ENCODE measurements at regions not wholly inside any gene's neighbourhood (a gene's known extent, or its start where the extent isn't known, plus 50 kb on each side); places are given as distances from the start of the nearest gene placed in this dataset.

DNA sequence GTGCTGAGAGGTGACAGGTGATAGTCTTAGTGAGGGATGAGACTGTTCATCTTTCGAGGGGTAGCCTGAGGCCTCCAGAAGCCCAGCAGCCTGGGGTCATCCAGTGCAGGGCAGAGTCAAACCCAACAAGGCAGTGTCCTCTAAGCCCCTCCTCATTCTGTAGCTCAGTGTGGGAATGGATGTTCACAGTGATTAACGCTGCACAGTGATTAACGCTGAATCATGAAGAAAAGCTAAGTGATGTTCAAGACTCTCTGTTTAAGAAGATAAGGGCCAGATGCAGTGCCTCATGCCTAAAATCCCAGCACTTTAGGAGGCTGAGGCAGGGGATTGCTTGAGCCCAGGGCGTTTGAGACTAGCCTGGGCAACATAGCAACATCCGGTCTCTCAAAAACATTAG lies 56.3 kb upstream of the LAPTM4A start:
- Histone ChIP-seq H3K36me3 (ENCODE audit: control insufficient read depth, insufficient read depth, low read length) (no peaks in the 10 kb centered on the region), H3K27ac (ENCODE audit: low read length) (no peak overlapping the region), H3K9me3 (ENCODE audit: control insufficient read depth, insufficient read depth, low read depth, low read length) (no peaks in the 10 kb centered on the region), H3K4me1 (ENCODE audit: control insufficient read depth, insufficient read depth, low read length) (no peaks in the 10 kb centered on the region), H3K4me3 (ENCODE audit: low read depth in 2 of 2, low read length in 2 of 2) (no peak overlapping the region), H3K27me3 (ENCODE audit: control insufficient read depth, insufficient read depth, low read length) (no peaks in the 10 kb centered on the region)
- ChIA-PET POLR2A (interaction anchor here (0.7 kb wide), 1 partner anchor 23 kb away, joined by 8 read pairs; no protein-coding TSS in a partner anchor), CTCF (interaction anchor here (0.6 to 0.7 kb wide), 2 partner anchors 104 to 152 kb away, joined by 6 to 7 read pairs; no protein-coding TSS in a partner anchor)
- DNase-seq (ENCODE audit: low read depth, low spot score) (no peak), ATAC-seq (no peak)
- intact Hi-C loops (cut with micrococcal nuclease; ENCODE audit: unreplicated experiment): no loop called here
- no TSS peak for BruUV-seq (replicated peaks)
- in situ Hi-C loops (cut with HindIII; ENCODE audit: low pct_unique_long_range_greater_than_20kb, low sequenced_read_pairs): no loop called here
- no peak for TF ChIP-seq TCF7L2 (IDR thresholded peaks at IDR 0.05; ENCODE audit: low read depth, low read length)
- TF ChIP-seq, protein P1, sequence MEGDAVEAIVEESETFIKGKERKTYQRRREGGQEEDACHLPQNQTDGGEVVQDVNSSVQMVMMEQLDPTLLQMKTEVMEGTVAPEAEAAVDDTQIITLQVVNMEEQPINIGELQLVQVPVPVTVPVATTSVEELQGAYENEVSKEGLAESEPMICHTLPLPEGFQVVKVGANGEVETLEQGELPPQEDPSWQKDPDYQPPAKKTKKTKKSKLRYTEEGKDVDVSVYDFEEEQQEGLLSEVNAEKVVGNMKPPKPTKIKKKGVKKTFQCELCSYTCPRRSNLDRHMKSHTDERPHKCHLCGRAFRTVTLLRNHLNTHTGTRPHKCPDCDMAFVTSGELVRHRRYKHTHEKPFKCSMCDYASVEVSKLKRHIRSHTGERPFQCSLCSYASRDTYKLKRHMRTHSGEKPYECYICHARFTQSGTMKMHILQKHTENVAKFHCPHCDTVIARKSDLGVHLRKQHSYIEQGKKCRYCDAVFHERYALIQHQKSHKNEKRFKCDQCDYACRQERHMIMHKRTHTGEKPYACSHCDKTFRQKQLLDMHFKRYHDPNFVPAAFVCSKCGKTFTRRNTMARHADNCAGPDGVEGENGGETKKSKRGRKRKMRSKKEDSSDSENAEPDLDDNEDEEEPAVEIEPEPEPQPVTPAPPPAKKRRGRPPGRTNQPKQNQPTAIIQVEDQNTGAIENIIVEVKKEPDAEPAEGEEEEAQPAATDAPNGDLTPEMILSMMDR (IDR thresholded peaks at IDR 0.05): no peak
- no peak for TF ChIP-seq POLR2AphosphoS5 (IDR thresholded peaks at IDR 0.05; ENCODE audit: low read depth, low read length)
- TF ChIP-seq, protein P2, sequence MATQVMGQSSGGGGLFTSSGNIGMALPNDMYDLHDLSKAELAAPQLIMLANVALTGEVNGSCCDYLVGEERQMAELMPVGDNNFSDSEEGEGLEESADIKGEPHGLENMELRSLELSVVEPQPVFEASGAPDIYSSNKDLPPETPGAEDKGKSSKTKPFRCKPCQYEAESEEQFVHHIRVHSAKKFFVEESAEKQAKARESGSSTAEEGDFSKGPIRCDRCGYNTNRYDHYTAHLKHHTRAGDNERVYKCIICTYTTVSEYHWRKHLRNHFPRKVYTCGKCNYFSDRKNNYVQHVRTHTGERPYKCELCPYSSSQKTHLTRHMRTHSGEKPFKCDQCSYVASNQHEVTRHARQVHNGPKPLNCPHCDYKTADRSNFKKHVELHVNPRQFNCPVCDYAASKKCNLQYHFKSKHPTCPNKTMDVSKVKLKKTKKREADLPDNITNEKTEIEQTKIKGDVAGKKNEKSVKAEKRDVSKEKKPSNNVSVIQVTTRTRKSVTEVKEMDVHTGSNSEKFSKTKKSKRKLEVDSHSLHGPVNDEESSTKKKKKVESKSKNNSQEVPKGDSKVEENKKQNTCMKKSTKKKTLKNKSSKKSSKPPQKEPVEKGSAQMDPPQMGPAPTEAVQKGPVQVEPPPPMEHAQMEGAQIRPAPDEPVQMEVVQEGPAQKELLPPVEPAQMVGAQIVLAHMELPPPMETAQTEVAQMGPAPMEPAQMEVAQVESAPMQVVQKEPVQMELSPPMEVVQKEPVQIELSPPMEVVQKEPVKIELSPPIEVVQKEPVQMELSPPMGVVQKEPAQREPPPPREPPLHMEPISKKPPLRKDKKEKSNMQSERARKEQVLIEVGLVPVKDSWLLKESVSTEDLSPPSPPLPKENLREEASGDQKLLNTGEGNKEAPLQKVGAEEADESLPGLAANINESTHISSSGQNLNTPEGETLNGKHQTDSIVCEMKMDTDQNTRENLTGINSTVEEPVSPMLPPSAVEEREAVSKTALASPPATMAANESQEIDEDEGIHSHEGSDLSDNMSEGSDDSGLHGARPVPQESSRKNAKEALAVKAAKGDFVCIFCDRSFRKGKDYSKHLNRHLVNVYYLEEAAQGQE (IDR thresholded peaks at IDR 0.05; ENCODE audit: insufficient read depth in 1 of 2, low read depth in 2 of 2, low read length in 1 of 2): no peak
- TF ChIP-seq SIN3A (IDR thresholded peaks at IDR 0.05; ENCODE audit: borderline replicate concordance, insufficient read depth, low read depth, low read length): no peak

DNA sequence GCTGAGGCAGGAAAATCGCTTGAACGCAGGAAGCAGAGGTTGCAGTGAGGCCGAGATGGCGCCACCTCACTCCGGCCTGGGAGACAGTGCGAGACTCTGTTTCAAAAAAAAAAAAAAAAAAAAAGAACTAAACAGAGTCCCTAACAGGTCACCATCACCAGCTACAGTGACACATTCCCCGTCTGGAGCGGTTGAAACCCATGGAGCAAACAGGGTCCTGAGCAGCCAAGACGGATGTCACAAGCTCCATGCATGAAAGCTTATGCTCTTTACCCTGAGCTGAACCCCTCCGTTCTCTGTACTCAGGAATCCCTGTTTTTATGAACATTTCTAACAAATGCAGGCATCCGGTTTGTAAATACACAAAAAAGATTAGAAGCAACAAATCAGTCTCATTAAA lies 55.9 kb upstream of the LAPTM4A start:
- no peak overlapping the region for H3K4me3 ChIP-seq (ENCODE audit: low read depth in 2 of 2, low read length in 2 of 2)
- ChIA-PET CTCF (interaction anchor here (0.6 to 0.7 kb wide), 2 partner anchors 104 to 152 kb away, joined by 6 to 7 read pairs; no protein-coding TSS in a partner anchor), POLR2A (interaction anchor here (0.7 kb wide), 1 partner anchor 23 kb away, joined by 8 read pairs; no protein-coding TSS in a partner anchor)
- ATAC-seq: no peak
- in situ Hi-C loops (cut with HindIII; ENCODE audit: low pct_unique_long_range_greater_than_20kb, low sequenced_read_pairs): no loop called here
- intact Hi-C loops (cut with micrococcal nuclease; ENCODE audit: unreplicated experiment): no loop called here
- no peak for TF ChIP-seq TCF7L2 (IDR thresholded peaks at IDR 0.05; ENCODE audit: low read depth, low read length)
- TF ChIP-seq POLR2AphosphoS5 (IDR thresholded peaks at IDR 0.05; ENCODE audit: low read depth, low read length): no peak
- TF ChIP-seq, protein P1 (IDR thresholded peaks at IDR 0.05): no peak
- TF ChIP-seq, protein P2 (IDR thresholded peaks at IDR 0.05; ENCODE audit: insufficient read depth in 1 of 2, low read depth in 2 of 2, low read length in 1 of 2): no peak
- TF ChIP-seq SIN3A (IDR thresholded peaks at IDR 0.05; ENCODE audit: borderline replicate concordance, insufficient read depth, low read depth, low read length): no peak
- no peaks in the 10 kb centered on the region for H3K9me3 ChIP-seq (ENCODE audit: control insufficient read depth, insufficient read depth, low read depth, low read length)
- DNase-seq (ENCODE audit: low read depth, low spot score): no peak
- H3K4me1 ChIP-seq (ENCODE audit: control insufficient read depth, insufficient read depth, low read length): no peaks in the 10 kb centered on the region
- H3K27me3 ChIP-seq (ENCODE audit: control insufficient read depth, insufficient read depth, low read length): no peaks in the 10 kb centered on the region
- no peak overlapping the region for H3K27ac ChIP-seq (ENCODE audit: low read length)
- no peaks in the 10 kb centered on the region for H3K36me3 ChIP-seq (ENCODE audit: control insufficient read depth, insufficient read depth, low read length)
- no TSS peak for BruUV-seq (replicated peaks)
